ENCODE measurements at regions not wholly inside any gene's neighbourhood (a gene's known extent, or its start where the extent isn't known, plus 50 kb on each side); places are given as distances from the start of the nearest gene placed in this dataset.

DNA sequence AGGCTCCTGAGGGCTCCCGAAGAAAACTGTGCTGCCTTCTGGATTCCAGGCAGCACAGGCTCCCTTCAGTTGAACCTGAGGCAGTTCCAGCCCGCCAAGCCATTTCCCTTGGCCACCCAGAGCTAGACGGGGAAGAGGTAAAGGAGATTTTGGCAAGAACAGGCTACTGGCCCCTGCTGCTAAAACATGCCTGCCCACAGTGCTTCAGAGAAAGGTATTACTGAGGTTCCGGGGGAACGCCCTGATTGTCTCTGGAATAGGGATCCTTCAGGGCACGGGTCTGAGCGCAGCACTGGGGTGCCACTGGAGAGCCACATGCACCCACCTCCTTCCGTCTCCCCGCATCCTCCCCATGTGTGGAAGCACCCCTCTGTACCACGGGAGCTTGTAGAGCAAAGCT, 247.4 kb downstream of the BAMBI start:
- H3K4me1 ChIP-seq (ENCODE audit: insufficient read depth, low read length): no peaks in the 10 kb centered on the region
- no peaks in the 10 kb centered on the region for H3K9me3 ChIP-seq (ENCODE audit: control insufficient read depth in 1 of 2, low read length in 2 of 2)
- H3K36me3 ChIP-seq (ENCODE audit: insufficient read depth, low read length): no peaks in the 10 kb centered on the region
- no peaks in the 10 kb centered on the region for H3K36me3 Mint-ChIP-seq
- CTCF ChIA-PET (ENCODE audit: partially characterized antibody): no interaction called here
- DNase-seq: no peak
- no peak overlapping the region for H3K4me3 ChIP-seq (ENCODE audit: low read length in 2 of 2)
- intact Hi-C loops (cut with micrococcal nuclease): no loop called here
- peaks cover 6 to 9% of the 10 kb centered on the region in 2 donors for H3K27me3 Mint-ChIP-seq
- no peaks in the 10 kb centered on the region for H3K27me3 ChIP-seq (ENCODE audit: insufficient read depth, low read length)
- H3K4me3 Mint-ChIP-seq: no peak overlapping the region
- peaks cover 0 to 3% (median 0%) of the 10 kb centered on the region in 8 donors for H3K9me3 Mint-ChIP-seq
- POLR2A ChIA-PET (ENCODE audit: partially characterized antibody): no interaction called here
- no peak overlapping the region for H3K27ac Mint-ChIP-seq
- H3K27ac ChIP-seq (ENCODE audit: low read depth, low read length): no peak overlapping the region
- no peaks in the 10 kb centered on the region for H3K4me1 Mint-ChIP-seq

DNA sequence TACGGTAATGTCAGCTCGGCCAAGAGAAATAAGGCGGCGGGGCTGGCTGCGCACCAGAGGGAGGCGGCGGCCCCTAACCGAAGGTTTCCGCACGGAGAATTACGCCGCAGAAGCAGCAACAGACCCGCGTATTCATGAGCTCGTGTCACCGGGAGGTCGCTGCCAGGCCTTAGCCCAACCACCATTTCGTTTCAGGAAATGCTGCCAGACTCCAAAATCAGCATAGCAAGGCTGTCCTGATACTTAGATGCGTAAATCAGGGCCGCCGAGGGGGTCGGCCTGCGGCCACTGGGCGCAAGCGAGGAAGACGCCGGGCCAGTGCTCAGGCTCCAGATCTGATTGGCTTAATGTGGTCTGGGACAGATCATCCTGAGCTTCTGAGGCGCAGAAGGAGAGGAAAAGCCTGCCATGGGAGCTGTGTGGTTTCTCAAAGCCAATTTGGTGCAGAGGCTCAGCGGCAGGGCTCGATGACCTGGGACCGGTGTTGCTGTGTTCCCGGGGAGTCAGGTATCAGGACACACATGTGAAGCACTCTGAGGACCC, 247.9 kb downstream of the BAMBI start:
- H3K36me3 ChIP-seq (ENCODE audit: insufficient read depth, low read length): no peaks in the 10 kb centered on the region
- DNase-seq: no peak
- ChIA-PET CTCF (ENCODE audit: partially characterized antibody) (no interaction called here), POLR2A (ENCODE audit: partially characterized antibody) (no interaction called here)
- no peaks in the 10 kb centered on the region for H3K27me3 ChIP-seq (ENCODE audit: insufficient read depth, low read length)
- intact Hi-C loops (cut with micrococcal nuclease): no loop called here
- H3K4me3 Mint-ChIP-seq: no peak overlapping the region
- no peaks in the 10 kb centered on the region for H3K4me1 Mint-ChIP-seq
- no peak overlapping the region for H3K4me3 ChIP-seq (ENCODE audit: low read length in 2 of 2)
- no peaks in the 10 kb centered on the region for H3K36me3 Mint-ChIP-seq
- H3K9me3 ChIP-seq (ENCODE audit: control insufficient read depth in 1 of 2, low read length in 2 of 2): no peaks in the 10 kb centered on the region
- H3K9me3 Mint-ChIP-seq: peaks cover 0 to 3% (median 0%) of the 10 kb centered on the region in 8 donors
- peaks cover 6 to 13% of the 10 kb centered on the region in 2 donors for H3K27me3 Mint-ChIP-seq
- no peak overlapping the region for H3K27ac ChIP-seq (ENCODE audit: low read depth, low read length)
- H3K4me1 ChIP-seq (ENCODE audit: insufficient read depth, low read length): no peaks in the 10 kb centered on the region
- H3K27ac Mint-ChIP-seq: no peak overlapping the region

DNA sequence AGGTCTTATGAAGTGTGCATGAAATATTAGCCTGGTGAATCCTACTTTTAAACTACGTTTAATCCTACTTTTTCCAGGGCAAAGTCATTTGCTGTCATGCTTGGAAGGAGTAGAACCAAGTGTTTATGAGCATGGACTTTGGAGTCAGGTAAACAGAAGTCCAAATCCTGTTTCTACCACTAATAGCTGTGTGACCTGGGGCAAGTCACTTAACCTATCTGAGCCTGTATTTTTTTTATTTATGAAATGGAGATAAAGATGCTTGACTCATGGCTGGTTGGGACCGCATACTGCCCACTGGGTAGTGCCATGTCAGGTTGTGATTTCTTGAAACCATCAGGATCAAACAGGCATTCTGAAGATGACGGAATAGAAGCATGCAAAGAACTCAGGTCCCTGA, 249.6 kb downstream of the BAMBI start:
- peaks cover 6 to 14% of the 10 kb centered on the region in 2 donors for H3K27me3 Mint-ChIP-seq
- no peaks in the 10 kb centered on the region for H3K9me3 ChIP-seq (ENCODE audit: control insufficient read depth in 1 of 2, low read length in 2 of 2)
- H3K27ac Mint-ChIP-seq: no peak overlapping the region
- H3K4me3 ChIP-seq (ENCODE audit: low read length in 2 of 2): no peak overlapping the region
- H3K4me1 ChIP-seq (ENCODE audit: insufficient read depth, low read length): no peaks in the 10 kb centered on the region
- H3K27me3 ChIP-seq (ENCODE audit: insufficient read depth, low read length): no peaks in the 10 kb centered on the region
- H3K27ac ChIP-seq (ENCODE audit: low read depth, low read length): no peak overlapping the region
- no peaks in the 10 kb centered on the region for H3K4me1 Mint-ChIP-seq
- POLR2A ChIA-PET (ENCODE audit: partially characterized antibody): no interaction called here
- CTCF ChIA-PET (ENCODE audit: partially characterized antibody): no interaction called here
- DNase-seq: no peak
- no peaks in the 10 kb centered on the region for H3K36me3 ChIP-seq (ENCODE audit: insufficient read depth, low read length)
- H3K4me3 Mint-ChIP-seq: no peak overlapping the region
- H3K36me3 Mint-ChIP-seq: no peaks in the 10 kb centered on the region
- intact Hi-C loops (cut with micrococcal nuclease): no loop called here
- peaks cover 0 to 3% (median 0%) of the 10 kb centered on the region in 8 donors for H3K9me3 Mint-ChIP-seq

DNA sequence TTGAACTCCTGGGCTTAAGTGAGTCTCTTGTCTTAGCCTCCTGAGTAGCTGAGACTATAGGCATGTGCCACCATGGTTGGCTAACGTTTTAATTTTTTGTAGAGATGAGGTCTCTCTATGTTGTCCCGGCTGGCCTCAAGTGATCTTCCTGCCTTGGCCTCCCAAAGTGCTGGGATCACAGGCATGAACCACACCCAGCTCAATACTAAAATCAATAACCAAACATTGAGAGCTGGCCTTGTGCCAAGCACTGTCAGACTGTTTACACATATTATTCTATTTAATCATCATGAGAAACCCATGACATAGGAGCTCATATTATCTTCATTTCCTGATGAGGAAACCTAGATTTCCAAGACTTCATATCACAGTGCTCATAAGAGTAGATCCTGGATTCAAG, 251.2 kb downstream of the BAMBI start:
- Histone ChIP-seq H3K27me3 (ENCODE audit: insufficient read depth, low read length) (no peaks in the 10 kb centered on the region), H3K4me3 (ENCODE audit: low read length in 2 of 2) (no peak overlapping the region), H3K9me3 (ENCODE audit: control insufficient read depth in 1 of 2, low read length in 2 of 2) (no peaks in the 10 kb centered on the region), H3K4me1 (ENCODE audit: insufficient read depth, low read length) (no peaks in the 10 kb centered on the region), H3K27ac (ENCODE audit: low read depth, low read length) (no peak overlapping the region), H3K36me3 (ENCODE audit: insufficient read depth, low read length) (no peaks in the 10 kb centered on the region)
- H3K36me3 Mint-ChIP-seq: no peaks in the 10 kb centered on the region
- CTCF ChIA-PET (ENCODE audit: partially characterized antibody): no interaction called here
- no peak overlapping the region for H3K4me3 Mint-ChIP-seq
- POLR2A ChIA-PET (ENCODE audit: partially characterized antibody): no interaction called here
- intact Hi-C loops (cut with micrococcal nuclease): no loop called here
- H3K27ac Mint-ChIP-seq: no peak overlapping the region
- DNase-seq: no peak
- H3K27me3 Mint-ChIP-seq: peaks cover 0 to 14% of the 10 kb centered on the region in 2 donors
- H3K9me3 Mint-ChIP-seq: peaks cover 0 to 5% (median 0%) of the 10 kb centered on the region in 8 donors
- no peaks in the 10 kb centered on the region for H3K4me1 Mint-ChIP-seq

DNA sequence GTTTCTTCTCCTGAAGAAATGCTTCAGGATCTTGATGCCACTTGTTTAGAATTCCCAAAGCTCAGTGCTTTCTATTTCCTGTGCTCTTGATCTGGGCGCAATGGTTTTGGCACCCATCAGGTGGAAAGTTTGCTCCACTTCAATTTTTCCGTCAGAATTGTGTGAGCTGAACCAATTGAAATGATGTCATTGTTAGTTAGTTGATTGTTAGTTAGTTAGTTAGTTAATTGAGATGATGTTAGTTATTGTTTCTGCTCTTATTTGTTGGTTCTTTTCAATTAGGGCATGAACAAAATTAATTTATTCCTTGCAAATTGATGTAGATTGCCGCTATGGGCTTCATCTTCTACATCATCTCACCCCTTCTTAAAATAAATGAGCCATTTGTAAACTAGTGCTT, 252.6 kb downstream of the BAMBI start:
- POLR2A ChIA-PET (ENCODE audit: partially characterized antibody): no interaction called here
- H3K36me3 ChIP-seq (ENCODE audit: insufficient read depth, low read length): no peaks in the 10 kb centered on the region
- Mint-ChIP-seq H3K4me1 (no peaks in the 10 kb centered on the region), H3K4me3 (no peak overlapping the region), H3K27me3 (peaks cover 0 to 13% of the 10 kb centered on the region in 2 donors), H3K36me3 (no peaks in the 10 kb centered on the region), H3K27ac (no peak overlapping the region), H3K9me3 (peaks cover 0 to 9% (median 2%) of the 10 kb centered on the region in 8 donors)
- no peak overlapping the region for H3K4me3 ChIP-seq (ENCODE audit: low read length in 2 of 2)
- no peak for DNase-seq
- CTCF ChIA-PET (ENCODE audit: partially characterized antibody): no interaction called here
- no peak overlapping the region for H3K27ac ChIP-seq (ENCODE audit: low read depth, low read length)
- H3K9me3 ChIP-seq (ENCODE audit: control insufficient read depth in 1 of 2, low read length in 2 of 2): no peaks in the 10 kb centered on the region
- no peaks in the 10 kb centered on the region for H3K27me3 ChIP-seq (ENCODE audit: insufficient read depth, low read length)
- intact Hi-C loops (cut with micrococcal nuclease): no loop called here
- H3K4me1 ChIP-seq (ENCODE audit: insufficient read depth, low read length): no peaks in the 10 kb centered on the region

DNA sequence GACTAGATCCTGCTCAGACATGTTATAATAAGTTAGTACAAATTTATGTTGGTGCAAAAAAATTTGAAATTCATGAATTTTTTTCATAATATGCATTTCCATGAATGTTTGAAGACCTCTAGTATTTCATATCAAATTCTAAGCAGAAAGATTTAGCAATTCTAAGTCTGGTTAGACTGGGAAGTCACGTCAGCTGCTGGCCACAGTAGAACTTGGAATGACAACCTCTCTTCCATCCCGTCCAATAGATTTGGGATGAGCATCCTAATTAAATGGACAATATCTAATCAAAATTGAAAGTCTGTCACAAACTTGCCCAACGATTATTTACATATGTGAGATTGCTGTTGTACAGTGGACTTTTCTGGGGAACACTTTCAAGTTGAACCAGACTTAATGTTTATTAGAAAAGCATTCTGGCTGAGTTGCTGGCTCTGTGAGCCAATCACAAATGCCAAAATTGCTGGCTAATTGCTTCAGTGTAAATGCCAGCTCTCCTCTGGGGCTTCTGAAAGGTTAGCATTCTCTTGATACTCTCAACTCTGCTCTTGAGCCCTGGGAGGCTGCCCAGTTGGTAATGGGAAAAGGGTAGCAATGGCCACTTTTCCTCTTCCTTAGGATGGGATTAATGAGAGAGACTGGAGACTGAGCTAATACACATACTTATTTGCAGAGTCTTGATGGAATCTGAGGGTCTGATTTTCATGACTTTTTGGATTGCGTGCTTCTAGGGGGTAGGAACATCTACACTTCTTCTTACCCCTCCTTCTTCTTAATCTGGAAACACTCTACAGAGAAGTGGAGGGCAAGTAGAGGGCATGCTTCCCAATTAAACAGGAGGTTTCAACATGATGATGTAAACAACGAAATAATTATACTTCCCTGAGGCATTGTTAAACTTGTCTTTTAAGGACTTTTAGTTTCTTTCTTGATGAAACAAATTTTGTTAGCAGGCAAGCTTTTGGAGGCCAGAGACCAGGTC, 253.5 kb downstream of the BAMBI start:
- Histone ChIP-seq H3K36me3 (ENCODE audit: insufficient read depth, low read length) (no peaks in the 10 kb centered on the region), H3K9me3 (ENCODE audit: control insufficient read depth in 1 of 2, low read length in 2 of 2) (no peaks in the 10 kb centered on the region), H3K27ac (ENCODE audit: low read depth, low read length) (no peak overlapping the region), H3K27me3 (ENCODE audit: insufficient read depth, low read length) (no peaks in the 10 kb centered on the region), H3K4me3 (ENCODE audit: low read length in 2 of 2) (no peak overlapping the region), H3K4me1 (ENCODE audit: insufficient read depth, low read length) (no peaks in the 10 kb centered on the region)
- no peak for DNase-seq
- Mint-ChIP-seq H3K4me1 (no peaks in the 10 kb centered on the region), H3K4me3 (no peak overlapping the region), H3K36me3 (no peaks in the 10 kb centered on the region), H3K27me3 (peaks cover 0 to 9% of the 10 kb centered on the region in 2 donors), H3K9me3 (peaks cover 0 to 17% (median 2%) of the 10 kb centered on the region in 8 donors), H3K27ac (no peak overlapping the region)
- ChIA-PET POLR2A (ENCODE audit: partially characterized antibody) (no interaction called here), CTCF (ENCODE audit: partially characterized antibody) (no interaction called here)
- intact Hi-C loops (cut with micrococcal nuclease): no loop called here

DNA sequence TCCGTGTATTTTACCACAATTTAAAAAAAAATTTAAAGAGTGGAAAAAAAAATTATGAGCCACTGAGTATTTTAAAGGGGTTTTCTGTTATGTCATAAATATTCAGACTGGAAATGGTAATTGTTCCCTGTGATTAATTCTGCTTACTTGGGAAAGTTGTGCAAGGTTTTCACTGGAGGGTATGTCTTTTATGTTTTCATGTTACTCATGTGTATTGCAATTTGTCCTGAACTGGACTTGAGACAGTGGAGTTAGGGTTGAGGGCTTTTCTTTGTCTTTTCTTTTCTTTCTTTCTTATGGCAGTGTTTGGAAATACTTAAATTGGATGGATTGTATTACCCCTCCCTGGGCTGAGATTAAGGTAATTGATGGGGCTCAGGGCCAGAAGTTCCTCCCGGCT, 257.7 kb downstream of the BAMBI start:
- Histone ChIP-seq H3K36me3 (ENCODE audit: insufficient read depth, low read length) (no peaks in the 10 kb centered on the region), H3K4me3 (ENCODE audit: low read length in 2 of 2) (no peak overlapping the region), H3K9me3 (ENCODE audit: control insufficient read depth in 1 of 2, low read length in 2 of 2) (no peaks in the 10 kb centered on the region), H3K4me1 (ENCODE audit: insufficient read depth, low read length) (no peaks in the 10 kb centered on the region), H3K27ac (ENCODE audit: low read depth, low read length) (no peak overlapping the region), H3K27me3 (ENCODE audit: insufficient read depth, low read length) (no peaks in the 10 kb centered on the region)
- ChIA-PET POLR2A (ENCODE audit: partially characterized antibody) (no interaction called here), CTCF (ENCODE audit: partially characterized antibody) (no interaction called here)
- no peaks in the 10 kb centered on the region for H3K36me3 Mint-ChIP-seq
- H3K9me3 Mint-ChIP-seq: peaks cover 0 to 19% (median 2%) of the 10 kb centered on the region in 8 donors
- intact Hi-C loops (cut with micrococcal nuclease): no loop called here
- peaks cover 0 to 5% of the 10 kb centered on the region in 2 donors for H3K27me3 Mint-ChIP-seq
- no peak for DNase-seq
- no peaks in the 10 kb centered on the region for H3K4me1 Mint-ChIP-seq
- no peak overlapping the region for H3K27ac Mint-ChIP-seq
- H3K4me3 Mint-ChIP-seq: no peak overlapping the region

All from CD4-positive, alpha-beta memory T cell (primary cell).